ENCODE measurements at regions not wholly inside any gene's neighbourhood (a gene's known extent, or its start where the extent isn't known, plus 50 kb on each side); places are given as distances from the start of the nearest gene placed in this dataset.

- Histone ChIP-seq H3K4me3 (ENCODE audit: low read length) (no peak overlapping the region), H3K27ac (ENCODE audit: low read depth, low read length) (no peak overlapping the region)
These were observed 131.1 kb upstream of the WNT4 start for GRCh38 chr1:22273686-22274681.

DNA sequence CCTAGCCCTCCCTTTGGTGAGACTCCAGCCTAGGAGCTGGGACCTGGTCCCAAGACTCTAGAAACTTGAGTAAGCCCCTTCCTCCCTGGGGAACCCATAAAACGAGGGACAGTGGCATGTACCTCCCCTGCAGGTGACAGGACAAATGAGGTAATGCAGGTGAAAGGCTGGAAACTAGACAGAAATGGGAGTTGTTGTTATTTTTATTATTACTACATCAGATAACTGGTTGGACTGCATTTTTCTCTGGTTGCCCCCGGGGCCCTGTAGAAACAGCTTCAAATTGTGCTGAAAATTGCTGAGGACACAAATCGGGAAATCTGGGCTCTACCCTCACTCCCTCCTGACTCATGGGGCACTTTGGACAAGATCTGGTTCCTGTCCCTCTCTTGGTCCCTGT lies 132.3 kb upstream of the WNT4 start:
- TF ChIP-seq, protein P1, sequence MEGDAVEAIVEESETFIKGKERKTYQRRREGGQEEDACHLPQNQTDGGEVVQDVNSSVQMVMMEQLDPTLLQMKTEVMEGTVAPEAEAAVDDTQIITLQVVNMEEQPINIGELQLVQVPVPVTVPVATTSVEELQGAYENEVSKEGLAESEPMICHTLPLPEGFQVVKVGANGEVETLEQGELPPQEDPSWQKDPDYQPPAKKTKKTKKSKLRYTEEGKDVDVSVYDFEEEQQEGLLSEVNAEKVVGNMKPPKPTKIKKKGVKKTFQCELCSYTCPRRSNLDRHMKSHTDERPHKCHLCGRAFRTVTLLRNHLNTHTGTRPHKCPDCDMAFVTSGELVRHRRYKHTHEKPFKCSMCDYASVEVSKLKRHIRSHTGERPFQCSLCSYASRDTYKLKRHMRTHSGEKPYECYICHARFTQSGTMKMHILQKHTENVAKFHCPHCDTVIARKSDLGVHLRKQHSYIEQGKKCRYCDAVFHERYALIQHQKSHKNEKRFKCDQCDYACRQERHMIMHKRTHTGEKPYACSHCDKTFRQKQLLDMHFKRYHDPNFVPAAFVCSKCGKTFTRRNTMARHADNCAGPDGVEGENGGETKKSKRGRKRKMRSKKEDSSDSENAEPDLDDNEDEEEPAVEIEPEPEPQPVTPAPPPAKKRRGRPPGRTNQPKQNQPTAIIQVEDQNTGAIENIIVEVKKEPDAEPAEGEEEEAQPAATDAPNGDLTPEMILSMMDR (IDR thresholded peaks at IDR 0.05; ENCODE audit: low read depth, low read length, poor library complexity, severe bottlenecking) = no peak
- TF ChIP-seq EZH2phosphoT487 (IDR thresholded peaks at IDR 0.05; ENCODE audit: borderline replicate concordance, low read length) = no peak
- H3K79me2 ChIP-seq (ENCODE audit: control insufficient read depth, low read length) = no peaks in the 10 kb centered on the region
- H3K27me3 ChIP-seq (ENCODE audit: control insufficient read depth, low read length) = no peaks in the 10 kb centered on the region
- no peak overlapping the region for H3K4me3 ChIP-seq (ENCODE audit: low read length)
- no peaks in the 10 kb centered on the region for H3K4me1 ChIP-seq (ENCODE audit: control insufficient read depth, low read length)
- no peaks in the 10 kb centered on the region for H3K36me3 ChIP-seq (ENCODE audit: control insufficient read depth, low read length)
- H4K20me1 ChIP-seq (ENCODE audit: control insufficient read depth, insufficient read depth, low read depth, low read length) = no peaks in the 10 kb centered on the region
- no peaks in the 10 kb centered on the region for H3K9me2 ChIP-seq (replicated peaks; ENCODE audit: control insufficient read depth, low read length)
- no peaks in the 10 kb centered on the region for H3K9me3 ChIP-seq (ENCODE audit: control insufficient read depth, insufficient read depth, low read length)
- no peak overlapping the region for H3K4me2 ChIP-seq (ENCODE audit: low read length)
- no peaks in the 10 kb centered on the region for H3F3A ChIP-seq (ENCODE audit: control insufficient read depth, insufficient read depth)
- no peak overlapping the region for H3K27ac ChIP-seq (ENCODE audit: low read depth, low read length)

More at GRCh38 chr1:22273686-22274681, 131.1 kb upstream of the WNT4 start:
- Histone ChIP-seq H3K4me1 (ENCODE audit: control insufficient read depth, low read length) (no peaks in the 10 kb centered on the region), H3K79me2 (ENCODE audit: control insufficient read depth, low read length) (no peaks in the 10 kb centered on the region), H3K4me2 (ENCODE audit: low read length) (no peak overlapping the region), H3K9me2 (replicated peaks; ENCODE audit: control insufficient read depth, low read length) (no peaks in the 10 kb centered on the region), H3F3A (ENCODE audit: control insufficient read depth, insufficient read depth) (no peaks in the 10 kb centered on the region), H4K20me1 (ENCODE audit: control insufficient read depth, insufficient read depth, low read depth, low read length) (no peaks in the 10 kb centered on the region), H3K9me3 (ENCODE audit: control insufficient read depth, insufficient read depth, low read length) (no peaks in the 10 kb centered on the region), H3K27me3 (ENCODE audit: control insufficient read depth, low read length) (no peaks in the 10 kb centered on the region), H3K36me3 (ENCODE audit: control insufficient read depth, low read length) (no peaks in the 10 kb centered on the region)
- no peak for TF ChIP-seq EZH2phosphoT487 (IDR thresholded peaks at IDR 0.05; ENCODE audit: borderline replicate concordance, low read length)
- TF ChIP-seq, protein P1 (IDR thresholded peaks at IDR 0.05; ENCODE audit: low read depth, low read length, poor library complexity, severe bottlenecking) = no peak

DNA sequence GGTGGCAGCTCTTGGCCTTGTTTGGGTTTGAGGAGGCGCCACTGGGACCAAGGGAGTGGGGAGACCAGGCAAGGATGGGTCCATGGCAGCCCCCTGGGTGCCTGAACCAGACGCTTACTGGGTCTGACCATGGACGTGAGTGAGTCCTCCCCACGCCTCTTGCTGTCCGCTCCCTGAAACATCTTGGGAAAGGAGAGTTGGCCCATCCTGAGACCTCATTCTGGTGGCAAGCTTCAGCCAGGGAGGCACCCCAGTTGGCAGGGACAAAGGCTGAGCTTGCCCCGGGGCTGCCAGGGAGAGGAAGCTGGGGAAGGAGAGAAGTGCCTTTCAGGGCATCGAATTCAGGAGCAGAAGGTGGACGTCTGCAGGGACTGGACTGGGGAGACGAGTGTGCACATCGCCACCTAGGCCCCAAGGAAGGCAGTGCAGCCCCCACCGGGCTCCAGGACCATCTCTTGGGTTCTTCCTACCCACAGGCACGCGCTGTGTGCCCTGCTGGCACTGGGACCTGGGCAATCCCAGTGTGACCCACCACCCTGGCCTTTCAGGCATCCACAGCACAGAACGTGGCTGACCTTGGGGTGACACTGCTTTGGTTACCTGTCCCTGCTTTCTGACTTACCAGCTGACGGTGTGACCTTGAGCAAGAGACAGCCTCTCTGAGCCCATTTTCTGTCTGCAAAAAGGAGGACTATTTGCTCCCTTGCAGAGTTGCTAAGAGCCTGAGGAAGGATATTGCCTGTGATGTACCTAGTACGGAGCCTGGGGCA lies 132.9 kb upstream of the WNT4 start:
- no peaks in the 10 kb centered on the region for H3K79me2 ChIP-seq (ENCODE audit: control insufficient read depth, low read length)
- no peaks in the 10 kb centered on the region for H3K4me1 ChIP-seq (ENCODE audit: control insufficient read depth, low read length)
- H3K27ac ChIP-seq (ENCODE audit: low read depth, low read length) = no peak overlapping the region
- H3K4me3 ChIP-seq (ENCODE audit: low read length) = no peak overlapping the region
- no peaks in the 10 kb centered on the region for H3K27me3 ChIP-seq (ENCODE audit: control insufficient read depth, low read length)
- H4K20me1 ChIP-seq (ENCODE audit: control insufficient read depth, insufficient read depth, low read depth, low read length) = no peaks in the 10 kb centered on the region
- H3K36me3 ChIP-seq (ENCODE audit: control insufficient read depth, low read length) = no peaks in the 10 kb centered on the region
- no peaks in the 10 kb centered on the region for H3K9me3 ChIP-seq (ENCODE audit: control insufficient read depth, insufficient read depth, low read length)
- H3K4me2 ChIP-seq (ENCODE audit: low read length) = no peak overlapping the region
- no peaks in the 10 kb centered on the region for H3K9me2 ChIP-seq (replicated peaks; ENCODE audit: control insufficient read depth, low read length)
- no peak for TF ChIP-seq EZH2phosphoT487 (IDR thresholded peaks at IDR 0.05; ENCODE audit: borderline replicate concordance, low read length)
- TF ChIP-seq, protein P1 (IDR thresholded peaks at IDR 0.05; ENCODE audit: low read depth, low read length, poor library complexity, severe bottlenecking) = peak; percentile 81
- H3F3A ChIP-seq (ENCODE audit: control insufficient read depth, insufficient read depth) = no peaks in the 10 kb centered on the region
